ENCODE measurements at regions not wholly inside any gene's neighbourhood (a gene's known extent, or its start where the extent isn't known, plus 50 kb on each side); places are given as distances from the start of the nearest gene placed in this dataset.

GRCh38 chr3:25304916-25305315 is 123.1 kb upstream of the RARB start:
- no peaks in the 10 kb centered on the region for H3K4me1 ChIP-seq (ENCODE audit: control insufficient read depth, insufficient read depth, low read length)
- ATAC-seq (ENCODE audit: low read depth), result no peak
- TF ChIP-seq ELK1 (IDR thresholded peaks at IDR 0.05; ENCODE audit: borderline replicate concordance, low read depth, low read length), result no peak
- TF ChIP-seq CEBPB (IDR thresholded peaks at IDR 0.05; ENCODE audit: low read depth, low read length), result no peak
- no peak for TF ChIP-seq BHLHE40 (IDR thresholded peaks at IDR 0.05; ENCODE audit: low read depth, low read length)
- no peak for TF ChIP-seq FOS (IDR thresholded peaks at IDR 0.05; ENCODE audit: low read depth, low read length)
- TF ChIP-seq, protein P1, sequence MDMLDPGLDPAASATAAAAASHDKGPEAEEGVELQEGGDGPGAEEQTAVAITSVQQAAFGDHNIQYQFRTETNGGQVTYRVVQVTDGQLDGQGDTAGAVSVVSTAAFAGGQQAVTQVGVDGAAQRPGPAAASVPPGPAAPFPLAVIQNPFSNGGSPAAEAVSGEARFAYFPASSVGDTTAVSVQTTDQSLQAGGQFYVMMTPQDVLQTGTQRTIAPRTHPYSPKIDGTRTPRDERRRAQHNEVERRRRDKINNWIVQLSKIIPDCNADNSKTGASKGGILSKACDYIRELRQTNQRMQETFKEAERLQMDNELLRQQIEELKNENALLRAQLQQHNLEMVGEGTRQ (IDR thresholded peaks at IDR 0.05; ENCODE audit: low read depth, low read length), result no peak
- H4K8ac ChIP-seq (ENCODE audit: low read depth in 2 of 2, low read length in 2 of 2), result no peak overlapping the region
- no peak overlapping the region for H3K4me3 ChIP-seq (ENCODE audit: insufficient read depth, low read depth, low read length)
- no peak overlapping the region for H2AK9ac ChIP-seq (replicated peaks; ENCODE audit: low read depth, low read length, poor library complexity)
- no peak for DNase-seq
- no CpG with 5 or more reads among the region's 2 CpGs for WGBS, 2 experiments (ENCODE audit: extremely low coverage in 2 of 2, insufficient read length in 1 of 2)
- no peak overlapping the region for H3K23ac ChIP-seq (ENCODE audit: low read depth, low read length)
- no peak overlapping the region for H2AK5ac ChIP-seq (ENCODE audit: low read depth, low read length)
- no peak overlapping the region for H2BK20ac ChIP-seq (ENCODE audit: low read depth, low read length)
- H3K4me2 ChIP-seq (ENCODE audit: low read depth, low read length), result no peak overlapping the region
- H4K91ac ChIP-seq (ENCODE audit: insufficient read depth, low read depth, low read length), result no peak overlapping the region
- H3K36me3 ChIP-seq (ENCODE audit: control insufficient read depth, insufficient read depth, low read length), result no peaks in the 10 kb centered on the region
- no peak overlapping the region for H4K5ac ChIP-seq (ENCODE audit: low read depth, low read length)
- in situ Hi-C loops (cut with MboI; ENCODE audit: low sequenced_read_pairs) (no loop called here), dilution Hi-C loops (cut with HindIII; ENCODE audit: low sequenced_read_pairs, unreplicated experiment) (no loop called here), intact Hi-C loops (cut with micrococcal nuclease) (no loop called here)
- CTCF ChIA-PET, result no interaction called here
- H3K4ac ChIP-seq (ENCODE audit: low read depth, low read length), result no peak overlapping the region
- H2BK5ac ChIP-seq (ENCODE audit: low read depth, low read length, poor library complexity, severe bottlenecking), result no peak overlapping the region
- POLR2A ChIA-PET (ENCODE audit: unreplicated experiment), result no interaction called here
- H3K27ac ChIP-seq (ENCODE audit: insufficient read depth, low read length), result no peak overlapping the region
- H2AFZ ChIP-seq (replicated peaks; ENCODE audit: low read length, poor library complexity), result no peak overlapping the region
- H3K14ac ChIP-seq (replicated peaks; ENCODE audit: low read depth, low read length), result no peak overlapping the region
- no peaks in the 10 kb centered on the region for H3K27me3 ChIP-seq (ENCODE audit: control insufficient read depth, insufficient read depth, low read length)
- no peak overlapping the region for H2BK15ac ChIP-seq (ENCODE audit: low read depth, low read length)
- no peaks in the 10 kb centered on the region for H4K20me1 ChIP-seq (ENCODE audit: insufficient read depth, low read length)
- H3K56ac ChIP-seq (ENCODE audit: extremely low read depth, insufficient read depth, low read length), result no peak overlapping the region
- no peak overlapping the region for H3K9ac ChIP-seq (ENCODE audit: low read depth, low read length)
- no peak overlapping the region for H2BK120ac ChIP-seq (ENCODE audit: low read depth, low read length)
- no peaks in the 10 kb centered on the region for H3K9me1 ChIP-seq (ENCODE audit: insufficient read depth, low read length)
- H3K79me1 ChIP-seq (ENCODE audit: low read depth in 1 of 2, low read length in 2 of 2), result no peaks in the 10 kb centered on the region
- H3K9me3 ChIP-seq (ENCODE audit: control insufficient read depth, insufficient read depth, low read length), result peaks cover 6% of the 10 kb centered on the region
- no peak overlapping the region for H3K18ac ChIP-seq (ENCODE audit: low read depth, low read length)
- no TSS peak for BruUV-seq (replicated peaks)
